ENCODE measurements at regions not wholly inside any gene's neighbourhood (a gene's known extent, or its start where the extent isn't known, plus 50 kb on each side); places are given as distances from the start of the nearest gene placed in this dataset.

- TF ChIP-seq CUX1 (IDR thresholded peaks at IDR 0.05; ENCODE audit: insufficient replicate concordance, low read depth, low read length) (no peak), PRDM15 (CRISPR knock-in tag; IDR thresholded peaks at IDR 0.05) (no peak), MLLT1 (IDR thresholded peaks at IDR 0.05) (no peak), NFIC (IDR thresholded peaks at IDR 0.05; ENCODE audit: low read depth, low read length) (no peak), CEBPB (IDR thresholded peaks at IDR 0.05; ENCODE audit: borderline replicate concordance in 1 of 2, low read depth in 2 of 2, low read length in 2 of 2) (no peak), SMC3 (IDR thresholded peaks at IDR 0.05; ENCODE audit: borderline replicate concordance, low read length) (no peak)
These were observed 212.6 kb downstream of the TGFB2 start (continued) for GRCh38 chr1:218557731-218558130.

Measured in GM12878 (cell line).